GM19468 (cell line): ENCODE measurements at regions not wholly inside any gene's neighbourhood (a gene's known extent, or its start where the extent isn't known, plus 50 kb on each side); places are given as distances from the start of the nearest gene placed in this dataset.

ENCODE experiments used
- ATAC-seq: cut with Tn5 transposase; IDR thresholded peaks from one replicate; pipeline ENCODE4 v1.9.1; 2021; ENCODE audit warnings: mild to moderate bottlenecking, moderate library complexity, moderate number of reproducible peaks; ENCODE audit not compliant: unreplicated experiment; ENCODE audit errors: extremely low read depth

- no peak for ATAC-seq
Measured at GRCh38 chr2:20558391-20559150, 92.3 kb downstream of the HS1BP3 start.

GRCh38 chr2:20559277-20559676 lies 91.6 kb downstream of the HS1BP3 start:
- no peak for ATAC-seq

DNA sequence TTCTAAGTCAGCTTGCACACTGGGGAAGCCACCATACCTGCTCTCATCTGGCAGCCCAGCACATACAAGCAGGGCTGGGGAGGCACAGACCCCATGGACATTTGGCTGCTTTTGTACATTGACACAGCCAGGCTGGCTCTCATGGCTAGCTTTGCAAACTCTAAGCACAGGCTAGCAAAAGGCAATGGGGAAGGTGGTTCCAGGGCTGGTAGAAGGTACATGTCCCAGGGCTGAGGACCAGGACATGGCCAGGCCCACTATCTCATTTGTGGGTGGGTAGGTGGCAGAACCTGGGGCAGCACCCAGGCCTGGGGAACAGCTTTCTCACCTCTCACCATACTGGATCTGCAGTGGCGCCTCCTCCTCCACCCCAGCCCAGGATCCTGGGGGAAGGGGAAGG lies 90.9 kb downstream of the HS1BP3 start:
- no peak for ATAC-seq

DNA sequence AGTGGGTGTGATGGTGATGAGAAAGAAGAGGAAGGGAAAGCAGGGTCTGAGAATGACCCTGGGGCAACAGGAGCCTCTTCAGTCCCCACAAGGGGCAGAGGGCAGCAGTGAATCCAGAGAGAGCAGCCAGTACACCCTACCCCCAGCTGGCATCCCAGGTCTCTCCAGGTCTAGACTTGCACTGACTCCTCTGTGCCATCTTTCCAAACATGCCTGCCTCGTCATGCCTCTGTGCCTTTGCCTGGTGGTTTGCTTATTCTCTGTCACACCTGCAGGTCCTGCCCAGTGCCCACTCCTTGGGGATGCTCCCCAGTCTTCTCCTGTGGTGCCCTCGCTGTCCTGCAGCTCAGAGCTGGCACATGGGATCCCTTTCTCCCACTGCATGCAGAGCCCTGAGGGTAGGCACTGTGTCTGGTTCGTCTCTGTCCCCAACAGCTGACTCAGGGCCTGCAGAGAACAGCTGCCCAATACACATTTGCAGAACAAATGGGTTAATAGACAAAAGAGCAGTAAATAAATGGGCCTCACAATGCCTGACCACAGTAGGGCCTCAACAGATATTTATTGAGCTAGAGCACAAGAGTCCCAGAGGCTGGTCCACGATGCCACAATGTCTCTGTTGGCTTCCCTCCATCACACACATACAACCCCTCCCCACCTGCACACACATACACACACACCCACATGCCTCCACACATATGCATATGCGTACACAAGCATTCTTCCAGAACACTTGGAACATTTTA lies 89.8 kb downstream of the HS1BP3 start:
- no peak for ATAC-seq

- no peak for ATAC-seq
Measured at GRCh38 chr2:20561637-20562454, 89.1 kb downstream of the HS1BP3 start.

GRCh38 chr2:20562540-20563225 lies 88.2 kb downstream of the HS1BP3 start:
- no peak for ATAC-seq

DNA sequence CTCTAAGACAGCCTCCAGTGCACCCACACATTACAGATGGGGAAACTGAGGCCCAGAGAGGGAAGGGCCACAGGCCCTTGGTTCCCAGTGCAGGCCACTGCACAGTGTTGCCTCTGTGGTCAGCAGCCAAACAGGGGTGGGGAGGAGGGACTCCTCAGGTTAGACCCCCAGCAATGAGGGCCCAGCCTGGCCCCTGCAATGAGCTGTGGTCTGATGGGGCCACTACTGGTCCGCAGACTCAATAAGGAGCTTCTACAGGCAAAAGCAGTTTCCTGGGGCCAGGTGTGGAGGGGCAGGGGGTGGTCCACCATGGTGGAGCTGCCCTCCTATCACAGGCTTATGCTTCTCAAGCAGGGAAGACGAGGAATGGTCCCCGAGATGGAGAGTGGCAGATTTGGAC lies 87.6 kb downstream of the HS1BP3 start:
- no peak for ATAC-seq

GRCh38 chr2:20563833-20564232 lies 87.1 kb downstream of the HS1BP3 start:
- no peak for ATAC-seq

- ATAC-seq = no peak
Measured at GRCh38 chr2:20565101-20565622, 85.7 kb downstream of the HS1BP3 start.

DNA sequence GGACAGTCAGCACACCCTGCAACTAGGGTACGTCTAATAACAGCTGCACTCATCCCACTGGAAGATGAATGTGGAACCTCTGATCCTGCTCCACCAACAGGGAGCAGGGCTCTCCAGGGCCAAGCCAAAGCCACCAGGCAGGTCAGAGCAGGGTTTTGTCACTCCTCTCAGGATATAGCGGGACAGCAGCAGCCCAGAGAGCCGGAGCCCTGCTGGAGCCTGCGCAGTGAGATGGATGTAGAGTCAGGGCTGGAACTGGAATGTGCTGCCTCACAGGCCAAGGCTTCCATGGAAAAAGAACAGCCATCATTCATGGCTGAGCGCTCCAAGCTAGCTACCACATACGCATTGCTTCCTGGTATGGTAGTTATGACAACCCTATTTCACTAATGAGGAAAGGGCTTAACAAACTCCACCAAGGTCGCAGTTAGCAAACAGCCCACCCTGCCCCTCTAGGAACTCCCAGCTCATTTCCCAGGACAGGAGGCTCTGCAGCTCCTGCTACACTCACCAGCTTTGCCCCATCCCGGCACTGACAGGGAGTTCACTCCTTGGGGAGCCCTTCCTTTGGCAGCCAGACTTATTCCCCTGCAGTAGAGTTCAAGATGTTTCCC lies 85.2 kb downstream of the HS1BP3 start:
- ATAC-seq = no peak

DNA sequence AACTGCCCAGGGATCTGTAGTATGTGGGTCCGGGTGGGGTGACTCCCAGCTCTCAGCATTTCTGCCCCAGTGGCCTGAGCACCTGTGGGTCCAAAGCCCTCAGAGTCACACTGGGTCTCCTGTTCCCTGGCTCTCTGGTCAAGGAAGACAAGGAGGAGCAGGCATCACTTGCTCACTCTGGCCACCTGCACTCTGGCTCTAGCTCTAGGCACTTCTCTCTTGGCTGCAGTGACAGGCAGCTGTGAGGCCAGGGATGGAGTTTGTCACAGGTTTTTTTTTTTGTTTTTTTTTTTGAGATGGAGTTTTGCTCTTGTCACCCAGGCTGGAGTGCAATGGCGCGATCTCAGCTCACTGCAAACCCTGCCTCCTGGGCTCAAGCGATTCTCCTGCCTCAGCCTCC lies 84.6 kb downstream of the HS1BP3 start:
- no peak for ATAC-seq

DNA sequence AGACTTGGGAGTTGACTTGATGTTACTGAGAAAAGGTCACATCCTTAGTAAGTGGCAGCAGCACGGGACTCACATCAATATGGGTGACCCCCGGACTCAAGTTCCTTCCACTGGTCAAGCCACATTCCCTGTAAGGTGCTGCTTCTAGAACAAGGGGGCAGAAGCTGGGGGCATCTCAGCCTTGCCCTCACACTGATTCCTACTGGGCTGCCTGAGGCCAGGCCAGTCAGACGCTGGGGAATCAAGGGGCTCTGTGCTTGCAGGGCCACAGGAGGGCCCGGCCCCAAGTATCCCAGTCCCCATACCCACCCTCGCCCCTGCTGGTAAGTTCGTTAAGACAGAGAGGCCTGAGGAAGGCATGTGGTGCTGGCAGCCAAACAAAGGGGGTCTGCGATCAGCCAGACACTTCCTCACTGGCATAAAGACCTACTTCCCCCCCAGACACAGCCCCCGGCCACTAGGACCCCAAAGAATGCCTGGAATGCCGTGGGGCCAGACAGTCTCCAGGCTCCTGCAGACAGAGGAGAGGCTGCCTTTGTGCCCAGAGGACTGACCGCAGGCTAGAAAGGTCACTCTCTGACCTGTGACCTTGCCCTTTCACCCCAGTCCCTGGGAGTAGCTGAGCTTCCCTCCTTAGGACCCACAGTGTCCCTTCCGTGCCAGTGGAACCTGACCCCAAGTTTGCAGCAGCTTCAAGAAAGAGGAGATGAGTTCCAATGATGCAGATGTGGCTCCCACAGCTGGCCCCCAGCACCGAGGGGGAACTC lies 83.6 kb downstream of the HS1BP3 start:
- ATAC-seq = no peak
